IPS DF 4.7 (cell line): ENCODE measurements at regions not wholly inside any gene's neighbourhood (a gene's known extent, or its start where the extent isn't known, plus 50 kb on each side); places are given as distances from the start of the nearest gene placed in this dataset.

ENCODE experiments used
- DNase-seq: peaks from one replicate; pipeline ENCODE4 v3.0.0-alpha.2; 2013; ENCODE audit warnings: low spot score; ENCODE audit errors: extremely low read depth

- DNase-seq = no peak
Measured at GRCh38 chr20:22243067-22243466, 341.3 kb downstream of the FOXA2 start.

- DNase-seq = no peak
Measured at GRCh38 chr20:22241609-22242008, 342.8 kb downstream of the FOXA2 start.

- no peak for DNase-seq
Measured at GRCh38 chr20:22232923-22233322, 351.4 kb downstream of the FOXA2 start.

GRCh38 chr20:22232473-22232872, 351.9 kb downstream of the FOXA2 start:
- DNase-seq = no peak

GRCh38 chr20:22226849-22227700, 357.3 kb downstream of the FOXA2 start:
- DNase-seq = no peak

GRCh38 chr20:22223236-22223635, 361.1 kb downstream of the FOXA2 start:
- no peak for DNase-seq

- no peak for DNase-seq
Measured at GRCh38 chr20:22217712-22218352, 366.5 kb downstream of the FOXA2 start.

GRCh38 chr20:22216984-22217383, 367.4 kb downstream of the FOXA2 start:
- DNase-seq = no peak

- no peak for DNase-seq
Measured at GRCh38 chr20:22214296-22214695, 370.1 kb downstream of the FOXA2 start.

GRCh38 chr20:22213271-22213670, 371.1 kb downstream of the FOXA2 start:
- DNase-seq = no peak

- no peak for DNase-seq
Measured at GRCh38 chr20:22207280-22207679, 377.1 kb downstream of the FOXA2 start.

GRCh38 chr20:22204801-22205200, 379.6 kb downstream of the FOXA2 start:
- DNase-seq = no peak

GRCh38 chr20:22182148-22182547, 402.2 kb downstream of the FOXA2 start:
- DNase-seq = no peak

- DNase-seq = no peak
Measured at GRCh38 chr20:22180244-22180643, 404.1 kb downstream of the FOXA2 start.

- DNase-seq = no peak
Measured at GRCh38 chr20:22160101-22160652, 424.2 kb downstream of the FOXA2 start.

GRCh38 chr20:22159276-22159675, 425.1 kb downstream of the FOXA2 start:
- no peak for DNase-seq

GRCh38 chr20:22127587-22127986, 422.1 kb downstream of the PAX1 start:
- no peak for DNase-seq

GRCh38 chr20:22106308-22106938, 401.0 kb downstream of the PAX1 start:
- DNase-seq = no peak

- DNase-seq = no peak
Measured at GRCh38 chr20:22101606-22102005, 396.1 kb downstream of the PAX1 start.

GRCh38 chr20:22100686-22101085, 395.2 kb downstream of the PAX1 start:
- no peak for DNase-seq

- no peak for DNase-seq
Measured at GRCh38 chr20:22099348-22099747, 393.9 kb downstream of the PAX1 start.

- no peak for DNase-seq
Measured at GRCh38 chr20:22098511-22098910, 393.0 kb downstream of the PAX1 start.
